ENCODE measurements at regions not wholly inside any gene's neighbourhood (a gene's known extent, or its start where the extent isn't known, plus 50 kb on each side); places are given as distances from the start of the nearest gene placed in this dataset.

DNA sequence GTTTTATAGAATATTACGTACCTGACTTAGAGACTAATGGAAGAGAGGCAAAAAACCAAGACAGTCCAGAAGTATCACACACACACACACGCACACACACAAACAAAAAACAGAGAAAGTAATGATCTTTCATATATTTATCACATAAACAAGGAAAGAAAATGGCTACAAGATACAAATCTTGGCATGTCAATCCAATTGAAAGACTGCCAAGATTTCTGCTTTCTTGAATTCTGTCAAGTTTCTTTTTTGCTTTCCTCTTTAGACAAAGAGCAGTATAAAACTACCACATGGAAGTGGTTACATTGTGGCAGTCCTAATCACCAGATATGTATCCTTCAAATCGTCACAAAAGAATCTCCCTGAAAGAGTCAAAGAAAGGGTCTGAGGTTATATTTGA, 2097.4 kb upstream of the AGA start:
- TF ChIP-seq POLR2A (IDR thresholded peaks at IDR 0.05) (no peak), POLR2AphosphoS5 (IDR thresholded peaks at IDR 0.05; ENCODE audit: insufficient read depth in 1 of 2, low read depth in 1 of 2) (no peak)
- TF ChIP-seq, protein P1, sequence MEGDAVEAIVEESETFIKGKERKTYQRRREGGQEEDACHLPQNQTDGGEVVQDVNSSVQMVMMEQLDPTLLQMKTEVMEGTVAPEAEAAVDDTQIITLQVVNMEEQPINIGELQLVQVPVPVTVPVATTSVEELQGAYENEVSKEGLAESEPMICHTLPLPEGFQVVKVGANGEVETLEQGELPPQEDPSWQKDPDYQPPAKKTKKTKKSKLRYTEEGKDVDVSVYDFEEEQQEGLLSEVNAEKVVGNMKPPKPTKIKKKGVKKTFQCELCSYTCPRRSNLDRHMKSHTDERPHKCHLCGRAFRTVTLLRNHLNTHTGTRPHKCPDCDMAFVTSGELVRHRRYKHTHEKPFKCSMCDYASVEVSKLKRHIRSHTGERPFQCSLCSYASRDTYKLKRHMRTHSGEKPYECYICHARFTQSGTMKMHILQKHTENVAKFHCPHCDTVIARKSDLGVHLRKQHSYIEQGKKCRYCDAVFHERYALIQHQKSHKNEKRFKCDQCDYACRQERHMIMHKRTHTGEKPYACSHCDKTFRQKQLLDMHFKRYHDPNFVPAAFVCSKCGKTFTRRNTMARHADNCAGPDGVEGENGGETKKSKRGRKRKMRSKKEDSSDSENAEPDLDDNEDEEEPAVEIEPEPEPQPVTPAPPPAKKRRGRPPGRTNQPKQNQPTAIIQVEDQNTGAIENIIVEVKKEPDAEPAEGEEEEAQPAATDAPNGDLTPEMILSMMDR (IDR thresholded peaks at IDR 0.05): no peak

Measured in vagina (tissue), 2 donors.